GM23338 (cell line): ENCODE measurements at regions not wholly inside any gene's neighbourhood (a gene's known extent, or its start where the extent isn't known, plus 50 kb on each side); places are given as distances from the start of the nearest gene placed in this dataset.

Source experiments
- EZH2 ChIP-seq: fragments of 200-600 bp; sonication (generic); IDR thresholded peaks from one replicate; pipeline ENCODE4 v1.8.0; 2017; ENCODE audit warnings: antibody characterized with exemption, mild to moderate bottlenecking, low read depth; ENCODE audit not compliant: unreplicated experiment
- POLR2AphosphoS5 ChIP-seq: IDR thresholded peaks from 2 replicates; pipeline ENCODE4 v1.6.1; 2016; ENCODE audit warnings: antibody characterized with exemption, low read depth
- TF ChIP-seq, protein P1 (sequence below), 2 experiments: fragments of 200-600 bp in 1 of 2; sonication (generic) in 1 of 2; conservative IDR thresholded peaks; 2 replicates each; pipeline versions ENCODE4 v1.5.1 to v1.6.1; 2016 to 2017; ENCODE audit warnings: antibody characterized with exemption in 2 of 2, low read depth in 2 of 2, mild to moderate bottlenecking in 2 of 2, moderate library complexity in 1 of 2

DNA sequence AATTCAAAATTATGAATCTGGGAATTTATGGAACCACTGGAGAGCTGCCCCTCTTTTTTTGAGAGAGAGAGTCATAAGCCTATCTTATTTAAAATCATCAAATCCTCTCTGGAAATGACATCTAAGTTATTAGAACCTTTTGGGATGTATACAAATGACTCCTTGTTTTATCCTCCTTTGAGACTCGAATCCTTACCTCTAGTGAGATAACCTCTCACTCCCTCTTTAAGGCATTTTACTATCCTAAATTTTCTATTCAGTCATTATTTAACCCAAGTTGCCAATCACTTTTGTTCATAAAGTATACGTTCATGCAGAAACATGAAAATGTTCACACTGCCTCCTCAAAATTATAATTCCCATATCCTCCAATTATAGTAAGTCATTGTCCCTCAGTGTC is 313.6 kb upstream of the C1orf87 start:
- TF ChIP-seq, protein P1, sequence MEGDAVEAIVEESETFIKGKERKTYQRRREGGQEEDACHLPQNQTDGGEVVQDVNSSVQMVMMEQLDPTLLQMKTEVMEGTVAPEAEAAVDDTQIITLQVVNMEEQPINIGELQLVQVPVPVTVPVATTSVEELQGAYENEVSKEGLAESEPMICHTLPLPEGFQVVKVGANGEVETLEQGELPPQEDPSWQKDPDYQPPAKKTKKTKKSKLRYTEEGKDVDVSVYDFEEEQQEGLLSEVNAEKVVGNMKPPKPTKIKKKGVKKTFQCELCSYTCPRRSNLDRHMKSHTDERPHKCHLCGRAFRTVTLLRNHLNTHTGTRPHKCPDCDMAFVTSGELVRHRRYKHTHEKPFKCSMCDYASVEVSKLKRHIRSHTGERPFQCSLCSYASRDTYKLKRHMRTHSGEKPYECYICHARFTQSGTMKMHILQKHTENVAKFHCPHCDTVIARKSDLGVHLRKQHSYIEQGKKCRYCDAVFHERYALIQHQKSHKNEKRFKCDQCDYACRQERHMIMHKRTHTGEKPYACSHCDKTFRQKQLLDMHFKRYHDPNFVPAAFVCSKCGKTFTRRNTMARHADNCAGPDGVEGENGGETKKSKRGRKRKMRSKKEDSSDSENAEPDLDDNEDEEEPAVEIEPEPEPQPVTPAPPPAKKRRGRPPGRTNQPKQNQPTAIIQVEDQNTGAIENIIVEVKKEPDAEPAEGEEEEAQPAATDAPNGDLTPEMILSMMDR (conservative IDR thresholded peaks at IDR 0.05; ENCODE audit: low read depth in 2 of 2), result no peak
- no peak for TF ChIP-seq EZH2
- no peak for TF ChIP-seq POLR2AphosphoS5
